NCI-H2081 (cell line): ENCODE measurements at regions not wholly inside any gene's neighbourhood (a gene's known extent, or its start where the extent isn't known, plus 50 kb on each side); places are given as distances from the start of the nearest gene placed in this dataset.
"Not testable (repeated sequence)": the region's sequence is repeated elsewhere in the genome, so short reads cannot be mapped to it uniquely, and the experiment has no call there.

Source experiments
- DNase-seq, 2 experiments: peaks; one replicate each; lab custom pipeline; 2025; lab: John Stamatoyannopoulos, UW

DNA sequence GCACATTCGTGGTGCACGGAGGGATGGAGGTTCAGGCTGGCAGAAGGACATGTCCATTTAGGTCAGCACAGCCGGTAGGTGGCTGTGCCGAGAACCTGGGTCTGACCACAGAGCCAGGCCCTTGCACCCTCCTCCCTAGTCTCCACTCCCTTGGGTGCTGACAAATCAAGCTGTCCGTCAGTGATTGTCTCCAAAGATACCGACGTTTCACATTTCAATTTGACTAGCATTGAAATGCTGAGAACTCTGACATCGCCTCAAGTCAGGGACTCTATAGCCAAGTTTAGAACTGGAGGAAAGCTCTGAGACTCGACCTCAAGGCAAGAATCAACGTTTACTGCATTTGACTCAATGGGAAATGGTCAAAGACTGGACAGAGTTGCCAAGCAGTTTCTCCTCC is 1321.1 kb downstream of the TBC1D22A start:
- DNase-seq = no peak

DNA sequence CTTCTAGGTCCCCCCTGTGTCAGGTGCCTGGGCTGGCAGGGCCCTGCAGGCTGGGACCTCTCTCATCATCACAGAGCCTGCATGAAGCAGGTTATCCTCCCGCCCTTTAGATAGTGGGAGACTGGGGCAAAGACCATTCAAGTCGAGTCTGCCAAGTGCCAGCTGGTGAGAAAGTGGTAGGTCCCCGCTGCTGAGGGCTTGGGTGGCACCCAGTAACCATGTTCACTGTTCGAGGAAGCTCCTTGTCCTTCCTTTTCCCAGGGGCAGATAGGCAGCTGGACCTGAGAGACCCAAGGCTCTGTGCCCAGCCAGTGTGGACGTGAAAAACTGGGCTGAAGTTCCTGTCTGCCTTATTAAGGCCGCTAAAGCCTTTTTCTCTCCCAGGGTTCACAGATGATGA is 1319.8 kb downstream of the TBC1D22A start:
- DNase-seq = no peak

DNA sequence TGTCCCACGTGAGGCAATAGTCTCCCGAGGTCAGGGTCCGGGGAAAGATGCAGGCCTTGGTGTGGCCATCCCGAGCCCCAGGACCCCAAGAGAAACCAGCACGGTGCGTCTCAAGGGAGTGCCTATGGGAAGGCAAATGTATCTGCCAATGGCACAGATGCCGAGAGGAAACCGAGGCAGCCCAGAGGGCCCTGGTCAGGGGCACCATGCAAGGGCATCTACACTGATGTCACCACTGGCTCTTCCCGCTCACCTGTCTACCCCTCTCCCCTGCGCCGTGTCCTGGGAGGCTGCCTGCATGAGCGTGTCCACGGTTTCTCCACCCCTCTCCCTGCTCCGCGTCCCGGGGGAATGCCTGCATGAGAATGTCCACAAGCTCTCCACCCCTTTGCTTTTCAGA is 1318.8 kb downstream of the TBC1D22A start:
- DNase-seq = no peak

DNA sequence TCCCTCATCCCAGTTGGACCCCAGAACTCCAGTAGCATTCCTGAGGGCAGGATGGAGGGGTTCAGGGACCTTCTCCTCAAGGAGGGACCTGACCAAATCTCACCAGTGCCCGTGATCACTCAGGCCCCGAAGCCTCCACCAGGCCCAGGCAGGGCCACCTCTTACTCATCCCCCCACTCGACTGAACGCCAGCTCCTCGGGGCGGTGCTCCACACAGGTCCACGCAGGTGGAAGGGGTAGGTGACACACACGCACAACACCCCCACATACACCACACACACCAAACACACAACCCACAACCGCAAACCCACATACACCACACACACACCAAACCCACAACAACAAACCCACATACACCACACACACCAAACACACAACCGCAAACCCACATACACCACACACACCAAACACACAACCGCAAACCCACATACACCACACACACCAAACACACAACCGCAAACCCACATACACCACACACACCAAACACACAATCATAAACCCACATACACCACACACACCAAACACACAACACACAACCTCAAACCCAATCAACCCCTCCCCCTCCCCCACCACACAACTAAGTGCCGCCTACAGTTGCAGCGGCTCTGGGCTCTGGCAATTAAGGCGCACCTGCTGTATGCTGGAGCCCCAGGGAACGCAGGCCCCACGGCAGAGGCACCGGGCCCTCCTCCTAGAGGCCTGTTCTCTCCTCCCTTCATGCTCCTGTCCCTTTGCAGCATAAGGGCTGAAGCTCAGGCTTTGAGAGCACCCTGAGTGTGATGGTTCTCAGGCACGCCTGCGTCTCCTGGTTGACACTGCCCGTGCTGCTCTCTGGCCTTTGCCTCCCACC is 1318.1 kb downstream of the TBC1D22A start:
- DNase-seq = no peak

DNA sequence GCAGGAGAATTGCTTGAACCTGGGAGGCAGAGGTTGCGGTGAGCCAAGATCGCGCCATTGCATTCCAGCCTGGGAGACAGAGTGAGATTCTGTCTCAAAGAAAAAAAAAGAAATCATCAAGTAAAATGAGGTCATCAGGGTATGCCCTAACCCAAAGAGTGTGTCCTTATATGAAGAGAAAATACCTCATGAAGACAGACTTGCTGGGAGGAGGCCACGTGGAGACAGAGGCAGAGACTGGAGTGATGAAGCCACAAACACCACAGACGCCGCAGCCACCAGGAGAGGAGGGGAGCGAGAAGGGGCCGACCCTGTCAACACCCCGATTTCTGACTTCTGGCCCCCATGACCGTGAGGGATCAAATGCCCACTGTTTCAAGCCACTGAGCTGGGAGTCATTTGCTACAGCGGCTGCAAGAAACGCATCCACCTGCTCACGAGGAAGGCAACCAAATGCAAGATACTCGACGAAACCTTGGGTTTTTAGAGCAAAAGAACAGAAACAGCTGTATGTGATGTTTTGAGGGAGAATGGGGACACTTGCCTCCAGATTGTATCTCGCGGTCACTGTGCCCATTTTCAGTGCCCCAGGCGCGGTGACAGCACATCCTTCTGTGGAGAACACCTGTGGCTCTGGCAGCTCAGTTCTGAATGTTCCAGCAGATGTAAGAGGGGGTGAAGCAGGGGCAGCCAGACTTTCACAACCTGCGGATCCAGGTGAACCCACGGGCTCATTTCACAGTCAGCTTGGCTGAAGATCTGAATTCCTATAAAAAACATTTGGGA is 1317.2 kb downstream of the TBC1D22A start:
- no peak for DNase-seq

DNA sequence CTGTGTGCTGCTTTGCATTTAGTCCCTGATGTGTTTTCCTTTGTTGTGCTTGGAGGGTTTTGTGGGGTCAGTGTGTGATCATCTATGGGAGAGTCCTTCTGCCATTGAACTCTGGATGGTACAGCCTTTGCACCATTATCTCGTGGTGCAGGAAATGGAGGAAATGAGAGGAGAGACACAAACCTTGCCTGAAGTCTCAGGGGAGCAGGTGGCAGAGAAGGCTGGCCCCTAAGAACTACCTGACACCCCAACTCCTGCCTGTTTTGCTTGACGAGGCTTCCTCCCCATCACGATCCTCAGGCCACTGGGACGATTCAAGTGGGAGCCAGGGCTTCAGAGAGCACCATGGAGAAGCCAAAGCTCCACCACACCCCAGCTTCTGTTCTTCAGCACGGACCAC is 1316.4 kb downstream of the TBC1D22A start:
- DNase-seq = no peak

DNA sequence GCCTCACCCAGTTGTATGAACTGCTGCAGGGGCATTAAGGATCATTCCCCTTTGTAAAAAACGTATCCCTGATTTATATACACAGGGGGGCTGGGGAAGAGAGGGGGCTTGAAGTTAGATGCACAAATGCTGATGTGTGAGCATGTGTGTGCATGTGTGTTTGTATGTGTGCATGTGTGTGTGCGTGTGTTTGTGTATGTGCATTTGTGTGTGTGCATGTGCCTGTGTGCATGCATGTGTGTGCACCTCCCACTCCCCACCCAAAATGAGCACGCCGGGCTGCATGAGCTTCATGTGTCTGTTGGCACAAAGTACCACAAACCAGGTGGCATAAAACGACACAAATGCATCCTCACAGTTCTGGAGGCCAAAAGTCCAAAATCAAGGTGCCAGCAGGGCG is 1315.2 kb downstream of the TBC1D22A start:
- no peak for DNase-seq

DNA sequence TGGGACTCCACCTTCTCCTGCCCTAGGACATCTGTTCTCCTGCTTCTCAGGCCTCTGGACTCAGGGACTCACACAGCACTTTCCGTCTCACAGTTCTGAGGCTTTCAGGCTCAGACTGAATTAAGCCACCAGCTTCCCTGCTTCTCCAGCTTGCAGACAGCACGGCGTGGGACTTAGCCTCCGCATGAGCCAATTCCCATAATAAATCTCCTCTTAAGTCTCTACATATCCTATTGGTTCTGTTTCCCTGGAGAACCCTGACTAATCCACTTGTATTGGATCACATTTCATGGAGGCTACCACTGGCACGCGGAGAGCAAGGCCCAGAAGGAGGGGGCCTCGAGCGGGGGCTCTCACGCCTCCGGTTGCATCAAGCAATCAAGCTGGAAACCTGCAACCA is 1313.6 kb downstream of the TBC1D22A start:
- DNase-seq = no peak

DNA sequence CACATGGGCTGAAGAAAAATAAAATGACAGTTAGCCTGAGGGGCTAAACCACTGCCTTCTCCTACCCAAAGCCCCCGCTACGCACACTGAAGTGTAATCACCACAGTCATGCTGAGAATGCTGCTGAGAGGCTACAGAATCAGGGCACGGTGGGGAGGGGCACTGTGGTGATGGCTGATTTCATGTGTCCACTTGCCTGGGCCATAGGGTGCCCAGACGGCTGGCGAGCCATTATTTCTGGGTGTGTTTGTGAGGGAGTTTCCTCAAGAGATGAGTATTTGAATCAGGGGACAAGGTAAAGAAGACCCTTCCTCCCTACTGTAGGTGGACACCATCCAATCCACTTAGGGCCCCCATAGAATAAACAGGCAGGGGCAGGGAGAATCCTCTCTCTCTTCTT is 1313.2 kb downstream of the TBC1D22A start:
- DNase-seq = no peak

DNA sequence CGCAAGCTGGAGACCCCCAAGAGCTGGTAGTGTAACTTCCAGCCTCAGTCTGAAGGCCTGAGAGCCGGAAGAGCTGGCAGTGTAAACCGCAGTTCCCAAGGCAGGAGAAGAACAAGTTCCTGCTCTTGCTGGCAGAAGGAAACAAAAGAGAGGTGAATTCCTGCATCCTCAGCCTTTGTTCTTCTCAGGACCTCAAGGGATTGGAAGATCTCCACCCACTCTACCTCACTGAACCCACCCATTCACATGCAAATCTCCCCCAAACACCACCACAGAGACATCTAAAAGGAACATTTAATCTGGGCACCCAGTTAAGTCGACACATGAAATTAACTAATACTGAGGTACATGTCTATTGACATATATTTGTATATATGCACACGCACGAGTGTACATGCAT is 1310.3 kb downstream of the TBC1D22A start:
- no peak for DNase-seq

DNA sequence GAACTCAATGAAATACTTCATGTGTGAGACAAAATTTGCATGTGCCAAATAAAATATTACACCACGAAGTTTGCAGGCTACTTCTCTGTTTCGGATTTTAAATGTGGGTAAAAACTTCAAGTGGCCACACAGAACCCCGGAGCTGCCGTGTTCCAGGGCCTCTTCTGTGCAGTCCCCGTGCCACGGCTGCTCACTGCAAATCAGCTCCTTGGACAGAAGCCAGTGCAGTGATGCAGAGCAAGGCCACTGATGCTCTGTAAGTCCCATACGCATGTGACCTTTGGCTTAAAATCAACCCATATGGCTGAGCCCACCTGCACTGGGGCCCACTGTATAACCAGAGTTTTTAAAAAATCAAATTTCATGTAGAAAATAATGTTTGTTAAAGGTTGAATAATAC is 1309.4 kb downstream of the TBC1D22A start:
- no peak for DNase-seq

DNA sequence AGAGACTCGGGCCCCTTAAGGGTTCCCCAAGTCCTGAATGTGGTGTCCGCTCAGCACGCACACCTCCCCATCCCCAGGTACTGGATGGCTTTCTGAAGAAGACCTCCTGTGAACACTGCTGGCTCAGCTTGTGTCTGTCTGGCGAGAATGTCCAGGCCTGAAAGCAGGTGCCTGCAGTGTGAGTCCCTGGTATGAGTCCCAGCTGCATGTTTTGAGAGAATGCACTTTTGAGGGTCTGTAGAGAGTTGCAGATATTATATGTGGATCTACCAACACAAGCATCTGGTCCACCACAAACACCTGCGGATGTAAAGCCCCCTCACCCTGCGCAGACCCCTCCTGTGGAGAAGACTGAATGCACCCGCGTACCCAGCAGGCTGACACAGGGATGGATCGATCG is 1308.9 kb downstream of the TBC1D22A start:
- DNase-seq = no peak

DNA sequence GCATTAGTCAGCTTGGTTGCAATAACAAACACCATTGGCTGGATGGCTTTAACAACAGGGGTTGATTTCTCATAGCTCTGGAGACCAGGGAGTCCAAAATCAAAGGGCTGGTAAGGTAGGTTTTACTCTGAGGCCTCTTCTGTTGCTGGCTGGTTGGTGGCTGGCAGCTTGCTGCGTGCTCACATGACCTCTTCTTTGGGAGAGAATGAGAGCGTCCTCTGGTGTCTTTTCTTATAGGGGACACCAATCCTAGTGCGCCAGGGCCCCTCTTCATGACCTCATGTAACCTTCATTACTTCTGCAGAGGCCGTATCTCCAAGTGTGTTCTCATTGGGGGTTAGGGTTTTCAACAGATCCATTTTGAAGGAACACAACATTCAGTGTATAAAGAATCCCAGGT is 1308.3 kb downstream of the TBC1D22A start:
- DNase-seq = no peak

DNA sequence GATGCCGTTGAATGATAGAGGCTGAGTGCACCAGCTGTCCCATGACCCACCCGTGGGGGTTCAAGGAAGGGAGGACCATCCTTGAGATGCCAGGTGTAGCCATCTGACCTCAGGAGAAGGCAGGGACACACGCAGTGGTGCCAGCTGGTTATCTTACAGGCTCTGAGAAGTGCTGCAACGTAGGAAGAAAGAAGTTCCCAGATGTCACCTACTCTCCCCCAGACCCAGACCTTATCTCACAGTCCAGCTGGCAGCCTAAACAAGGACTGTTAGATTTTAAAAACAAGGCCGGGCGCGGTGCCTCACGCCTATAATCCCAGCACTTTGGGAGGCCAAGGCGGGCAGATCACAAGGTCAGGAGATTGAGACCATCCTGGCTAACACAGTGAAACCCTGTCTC is 1307.6 kb downstream of the TBC1D22A start:
- DNase-seq = no peak

DNA sequence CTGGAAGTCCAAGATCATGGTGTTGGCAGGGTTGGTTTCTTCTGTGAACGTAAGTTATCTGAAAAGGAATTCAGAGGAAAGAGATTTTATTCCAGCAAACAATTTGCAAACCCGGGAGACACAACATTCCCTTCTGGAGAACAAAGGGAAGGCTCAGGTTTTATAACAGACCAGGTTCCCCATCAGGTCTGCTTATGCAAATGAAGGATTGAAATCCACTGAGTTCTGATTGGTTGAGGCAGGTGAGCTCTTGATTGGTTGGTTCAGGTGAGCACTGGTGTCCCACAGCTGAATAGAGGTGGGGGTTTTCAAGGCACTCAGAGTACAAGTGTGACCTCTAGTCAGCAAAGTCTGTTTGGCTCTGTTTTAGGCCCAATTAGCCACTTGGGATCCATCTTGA is 1306.8 kb downstream of the TBC1D22A start:
- DNase-seq = no peak

DNA sequence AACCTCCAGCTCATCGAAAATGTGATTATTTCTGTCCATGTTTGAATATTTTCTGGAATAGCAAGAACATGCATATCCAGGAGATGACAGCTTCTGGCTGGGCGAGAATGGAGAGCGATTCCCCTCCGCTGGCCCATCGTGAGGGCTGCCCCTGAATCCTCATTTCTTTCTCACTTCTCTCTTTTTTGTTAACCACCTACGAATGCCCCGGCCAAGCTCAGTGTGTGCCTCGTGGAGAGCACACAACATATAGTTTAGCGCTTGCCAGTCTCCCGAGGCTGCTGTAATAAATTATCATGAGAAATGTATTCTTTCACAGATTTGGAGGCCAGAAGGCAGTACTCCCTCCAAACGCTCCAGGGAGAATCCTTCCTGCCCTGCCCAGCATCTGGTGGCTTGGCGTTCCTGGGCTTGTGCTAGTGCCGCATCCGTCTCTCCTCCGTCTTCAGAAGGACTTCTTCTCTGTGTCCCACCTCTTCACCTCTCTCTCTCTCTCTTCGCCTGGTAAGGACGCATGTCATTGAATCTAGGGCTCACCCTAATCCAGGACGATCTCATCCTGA is 1306.0 kb downstream of the TBC1D22A start:
- no peak for DNase-seq

DNA sequence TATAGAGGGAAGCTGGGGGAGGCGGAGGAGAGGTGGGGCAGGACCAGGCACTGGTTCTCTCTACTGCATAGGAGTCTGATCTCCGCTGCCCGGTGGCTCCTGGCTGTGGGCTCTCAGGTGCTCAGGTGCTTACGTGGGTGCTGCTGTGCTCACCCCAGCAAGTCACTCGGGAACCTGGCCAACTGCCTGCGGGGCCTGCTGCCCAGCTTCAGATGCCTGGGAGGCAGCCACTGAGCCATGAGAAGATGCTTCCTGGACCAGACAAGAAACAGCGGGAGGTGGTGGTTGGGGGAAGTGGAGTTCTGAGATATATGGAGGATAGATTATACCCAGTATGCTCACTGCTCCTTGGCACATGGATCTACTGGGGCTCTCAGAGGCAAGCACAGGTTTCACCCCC is 1303.4 kb downstream of the TBC1D22A start:
- DNase-seq = no peak

DNA sequence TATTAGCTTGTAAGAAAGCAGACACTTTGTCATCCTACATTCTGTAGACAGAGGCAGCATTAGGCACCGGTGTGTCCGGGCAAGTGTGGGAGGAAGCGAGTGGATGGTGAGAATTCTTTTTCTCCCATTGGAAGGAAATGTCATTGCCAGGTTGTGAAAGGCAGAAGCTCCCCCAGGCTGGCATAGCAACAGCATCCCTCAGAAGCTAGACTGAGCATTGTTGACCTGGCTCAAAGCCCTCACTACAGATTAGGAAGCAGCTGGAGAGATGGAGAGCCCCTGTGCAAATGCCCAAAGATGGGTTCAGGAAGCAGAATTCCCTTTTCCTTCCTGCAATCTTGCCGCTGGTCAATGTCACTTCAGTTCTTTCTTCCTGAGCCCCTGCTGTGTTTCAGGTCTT is 1299.3 kb downstream of the TBC1D22A start:
- no peak for DNase-seq

DNA sequence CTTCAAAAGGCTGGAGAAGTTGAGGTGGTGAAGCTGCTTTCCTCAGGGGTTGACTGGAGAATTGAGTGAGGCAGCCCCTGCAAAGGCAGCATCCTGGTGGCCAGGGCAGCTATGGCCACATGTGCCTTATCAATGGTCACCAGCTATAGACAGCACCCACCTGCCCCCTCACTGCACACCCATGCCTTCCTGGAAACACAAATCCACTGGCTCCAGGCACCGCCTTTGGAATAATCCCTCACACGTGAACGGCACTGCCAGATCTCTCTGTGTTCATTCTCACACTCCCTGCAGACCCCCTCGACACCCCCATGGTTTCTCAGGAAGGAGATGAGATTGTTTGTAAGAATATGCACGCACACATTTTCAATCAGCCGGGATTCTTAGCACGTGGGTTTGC is 1297.8 kb downstream of the TBC1D22A start:
- DNase-seq = no peak

DNA sequence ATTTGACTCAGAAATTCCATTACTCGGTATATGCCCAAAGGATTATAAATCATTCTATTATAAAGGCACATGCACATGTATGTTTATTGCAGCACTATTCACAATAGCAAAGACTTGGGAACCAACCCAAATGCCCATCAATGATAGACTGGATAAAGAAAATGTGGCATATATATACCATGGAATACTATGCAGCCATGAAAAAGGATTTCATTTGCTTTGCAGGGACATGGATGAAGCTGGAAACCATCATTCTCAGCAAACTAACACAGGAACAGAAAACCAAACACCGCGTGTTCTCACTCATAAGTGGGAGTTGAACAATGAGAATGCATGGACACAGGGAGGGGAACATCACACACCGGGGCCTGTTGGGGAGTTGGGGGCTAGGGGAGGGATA is 1297.1 kb downstream of the TBC1D22A start:
- not testable (repeated sequence) for DNase-seq

DNA sequence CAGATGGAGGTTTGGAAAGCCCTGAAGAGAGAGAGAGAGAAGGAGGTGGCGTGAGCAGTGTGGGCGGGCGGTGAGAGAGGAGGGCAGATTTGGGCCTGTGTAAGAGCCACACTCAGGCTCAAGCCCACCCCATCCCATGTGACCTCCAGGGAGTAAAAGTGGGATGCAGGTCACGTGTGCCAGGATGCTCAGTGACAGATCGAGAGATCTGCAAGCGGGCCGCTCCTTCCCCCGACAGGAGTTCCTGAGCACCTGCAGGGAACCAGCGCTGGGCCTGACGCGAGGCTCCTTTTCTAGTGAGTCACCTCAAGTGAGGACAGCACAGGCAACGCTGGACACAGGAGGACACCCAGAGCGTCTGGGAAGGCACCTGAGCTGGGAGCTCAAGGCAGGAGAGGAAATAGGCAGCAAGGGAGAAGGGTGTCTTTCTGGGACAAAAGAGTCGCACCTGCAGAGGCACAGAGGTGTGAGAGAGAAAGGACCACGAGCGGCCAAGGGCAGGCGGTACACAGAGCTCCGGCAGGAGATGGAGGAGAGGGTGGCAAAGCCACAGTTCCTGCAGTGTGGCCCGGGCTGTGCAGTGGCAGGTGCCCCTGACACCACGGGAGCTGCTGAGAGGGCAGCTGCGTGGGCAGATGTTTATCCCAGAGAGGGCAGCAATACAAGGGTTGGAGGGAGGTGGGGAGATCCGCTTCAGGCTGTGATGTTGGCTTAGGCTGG is 1294.8 kb downstream of the TBC1D22A start:
- DNase-seq = no peak

DNA sequence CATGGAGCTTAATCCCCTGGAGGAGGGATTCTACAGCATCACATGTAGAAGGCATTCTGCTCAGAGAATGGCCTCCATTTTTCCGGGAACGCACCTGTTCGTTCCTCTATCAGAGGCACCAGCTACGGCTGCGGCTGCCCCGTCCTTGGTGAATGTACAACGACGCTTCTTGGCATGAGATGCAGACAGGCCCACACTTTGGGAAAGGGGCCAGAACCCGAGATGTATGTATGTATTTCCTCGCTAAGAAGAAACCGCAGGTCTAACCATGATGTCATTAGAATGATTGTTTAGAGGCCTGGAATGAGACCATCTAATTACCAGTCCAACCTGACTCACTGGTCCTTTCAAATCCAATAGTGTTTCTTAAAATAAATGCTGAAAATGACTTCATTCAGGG is 1293.4 kb downstream of the TBC1D22A start:
- DNase-seq = no peak

DNA sequence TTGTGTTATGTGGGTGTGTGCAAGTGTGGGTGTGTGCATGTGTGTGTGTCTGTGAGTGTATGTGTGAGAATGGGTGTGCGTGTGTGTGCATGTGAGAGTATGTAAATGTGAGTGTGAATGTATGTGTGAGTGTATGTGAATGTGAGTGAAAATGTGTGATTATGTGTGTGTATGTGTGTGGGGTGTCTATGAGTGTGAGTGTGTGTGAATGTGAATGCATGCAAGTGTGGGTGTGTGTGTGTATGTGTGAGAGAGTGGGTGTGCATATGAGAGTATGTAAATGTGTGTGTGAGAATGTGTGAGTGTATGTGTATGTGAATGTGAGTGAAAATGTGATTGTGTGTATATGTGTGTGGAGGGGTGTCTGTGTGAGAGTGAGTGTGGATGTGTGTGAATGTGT is 1292.7 kb downstream of the TBC1D22A start:
- DNase-seq = no peak
